Gastrocnemius medialis (tissue), 4 donors: ENCODE measurements at regions not wholly inside any gene's neighbourhood (a gene's known extent, or its start where the extent isn't known, plus 50 kb on each side); places are given as distances from the start of the nearest gene placed in this dataset.

Source experiments
- ATAC-seq, 2 donors: fragments of 150-250 bp; one replicate each; pipeline ENCODE4 v1.9.1; 2016
- DNase-seq, 2 donors: peaks; one replicate each; pipeline ENCODE4 v3.0.0-alpha.2; 2019
- H3K27ac ChIP-seq, 4 donors: fragments of 200-600 bp; sonication (generic); 1 replicate in 1 of 4; 2 replicates in 3 of 4; pipeline ENCODE4 v1.5.1; 2016 to 2018; ENCODE audit warnings: mild to moderate bottlenecking in 2 of 4, moderate library complexity in 1 of 4
- H3K27me3 ChIP-seq, 3 donors: fragments of 200-600 bp; sonication (generic) in 2 of 3; 1 replicate in 1 of 3; 2 replicates in 2 of 3; pipeline versions ENCODE4 v1.5.1 to v1.6.0; 2016 to 2019; ENCODE audit warnings: mild to moderate bottlenecking in 1 of 3, moderate library complexity in 1 of 3
- H3K36me3 ChIP-seq, 2 donors: fragments of 200-600 bp; sonication (generic) in 1 of 2; one replicate each; pipeline ENCODE4 v1.5.1; 2017 to 2018
- H3K4me1 ChIP-seq, 2 donors: fragments of 200-600 bp; sonication (generic) in 1 of 2; one replicate each; pipeline ENCODE4 v1.5.1; 2016 to 2017; ENCODE audit warnings: mild to moderate bottlenecking in 2 of 2
- H3K4me3 ChIP-seq, 4 donors: fragments of 200-600 bp; sonication (generic) in 3 of 4; 1 replicate in 1 of 4; 2 replicates in 3 of 4; pipeline ENCODE4 v1.5.1; 2016 to 2019; ENCODE audit warnings: mild to moderate bottlenecking in 2 of 4
- H3K9me3 ChIP-seq, 3 donors: fragments of 200-600 bp; sonication (generic) in 2 of 3; 1 replicate in 1 of 3; 2 replicates in 2 of 3; pipeline ENCODE4 v1.5.1; 2016 to 2019
- CTCF ChIP-seq, 5 experiments: fragments of 450-650 bp in 3 of 5; fragments of 200-600 bp in 2 of 5; sonication (generic) in 2 of 5; IDR thresholded peaks in 4 of 5; conservative IDR thresholded peaks in 1 of 5; 1 replicate in 4 of 5; 2 replicates in 1 of 5; pipeline ENCODE4 v1.5.1; 2016 to 2019; ENCODE audit warnings: antibody characterized with exemption in 5 of 5, mild to moderate bottlenecking in 3 of 5, moderate library complexity in 3 of 5
- POLR2A ChIP-seq, 2 donors: fragments of 450-650 bp; IDR thresholded peaks; one replicate each; pipeline ENCODE4 v1.6.1; 2017; ENCODE audit warnings: antibody characterized with exemption in 2 of 2, mild to moderate bottlenecking in 2 of 2, moderate library complexity in 2 of 2
- in situ Hi-C, 4 donors: fragments of 200-750 bp; cut with MboI; loops; one replicate each; pipeline versions ENCODE4 v1.15.0 to v1.8.0; 2017; ENCODE audit warnings: low sequenced_read_pairs in 4 of 4
- intact Hi-C: fragments of 100-400 bp; cut with DNase I; formaldehyde crosslinking; loops from one replicate; pipeline ENCODE4 v1.15.1; 2023; ENCODE audit warnings: low total_unique reads

- TF ChIP-seq POLR2A (IDR thresholded peaks at IDR 0.05) (no peak), CTCF (IDR thresholded peaks at IDR 0.05 in 4 of 5, conservative IDR thresholded peaks at IDR 0.05 in 1 of 5) (no peak)
- H3K27ac ChIP-seq, result no peak overlapping the region
- DNase-seq, result no peak
- no peak for ATAC-seq
- H3K9me3 ChIP-seq, result no peaks in the 10 kb centered on the region
- in situ Hi-C loops (no loop called here), intact Hi-C loops (no loop called here)
- no peak overlapping the region for H3K4me3 ChIP-seq
- no peaks in the 10 kb centered on the region for H3K36me3 ChIP-seq
- no peaks in the 10 kb centered on the region for H3K27me3 ChIP-seq
- no peaks in the 10 kb centered on the region for H3K4me1 ChIP-seq
Measured at GRCh38 chr3:74267131-74267530, 347.3 kb downstream of the CNTN3 start.

- Histone ChIP-seq H3K9me3 (no peaks in the 10 kb centered on the region), H3K4me3 (no peak overlapping the region), H3K36me3 (no peaks in the 10 kb centered on the region), H3K27ac (no peak overlapping the region), H3K27me3 (no peaks in the 10 kb centered on the region), H3K4me1 (no peaks in the 10 kb centered on the region)
- TF ChIP-seq CTCF (IDR thresholded peaks at IDR 0.05 in 4 of 5, conservative IDR thresholded peaks at IDR 0.05 in 1 of 5), result no peak
- TF ChIP-seq POLR2A (IDR thresholded peaks at IDR 0.05), result no peak
- DNase-seq, result no peak
- in situ Hi-C loops, result no loop called here
- intact Hi-C loops, result no loop called here
- no peak for ATAC-seq
Measured at GRCh38 chr3:74265069-74265468, 349.4 kb downstream of the CNTN3 start.

GRCh38 chr3:74263031-74263430 lies 351.4 kb downstream of the CNTN3 start:
- Histone ChIP-seq H3K4me1 (no peaks in the 10 kb centered on the region), H3K36me3 (no peaks in the 10 kb centered on the region), H3K9me3 (no peaks in the 10 kb centered on the region), H3K4me3 (no peak overlapping the region), H3K27ac (no peak overlapping the region), H3K27me3 (no peaks in the 10 kb centered on the region)
- ATAC-seq (no peak), DNase-seq (no peak)
- intact Hi-C loops (no loop called here), in situ Hi-C loops (no loop called here)
- TF ChIP-seq POLR2A (IDR thresholded peaks at IDR 0.05) (no peak), CTCF (IDR thresholded peaks at IDR 0.05 in 4 of 5, conservative IDR thresholded peaks at IDR 0.05 in 1 of 5) (no peak)

GRCh38 chr3:74233091-74233490 lies 381.4 kb downstream of the CNTN3 start:
- ATAC-seq, result no peak
- no peak overlapping the region for H3K4me3 ChIP-seq

More at GRCh38 chr3:74233091-74233490, 381.4 kb downstream of the CNTN3 start:
- Histone ChIP-seq H3K9me3 (no peaks in the 10 kb centered on the region), H3K27ac (no peak overlapping the region), H3K27me3 (no peaks in the 10 kb centered on the region), H3K36me3 (no peaks in the 10 kb centered on the region), H3K4me1 (no peaks in the 10 kb centered on the region)
- no peak for DNase-seq
- in situ Hi-C loops (no loop called here), intact Hi-C loops (no loop called here)
- TF ChIP-seq POLR2A (IDR thresholded peaks at IDR 0.05) (no peak), CTCF (IDR thresholded peaks at IDR 0.05 in 4 of 5, conservative IDR thresholded peaks at IDR 0.05 in 1 of 5) (no peak)
